Esophagus muscularis mucosa (tissue), 4 donors: ENCODE measurements at regions not wholly inside any gene's neighbourhood (a gene's known extent, or its start where the extent isn't known, plus 50 kb on each side); places are given as distances from the start of the nearest gene placed in this dataset.

Source experiments
- DNase-seq: peaks from one replicate; pipeline ENCODE4 v3.0.0-alpha.2; 2017; ENCODE audit errors: extremely low spot score
- H3K27ac ChIP-seq, 4 donors: fragments of 200-600 bp; sonication (generic); replicated peaks in 1 of 4; 1 replicate in 3 of 4; 2 replicates in 1 of 4; pipeline ENCODE4 v1.5.1; 2016 to 2019; ENCODE audit warnings: mild to moderate bottlenecking in 1 of 4
- H3K27me3 ChIP-seq, 4 donors: fragments of 200-600 bp; sonication (generic); one replicate each; pipeline versions ENCODE4 v1.5.1 to v1.6.0; 2016 to 2019
- H3K36me3 ChIP-seq, 4 donors: fragments of 200-600 bp; sonication (generic); one replicate each; pipeline ENCODE4 v1.5.1; 2016 to 2019
- H3K4me1 ChIP-seq, 4 donors: fragments of 200-600 bp; sonication (generic); one replicate each; pipeline ENCODE4 v1.5.1; 2016 to 2019
- H3K4me3 ChIP-seq, 4 donors: fragments of 200-600 bp; sonication (generic); 1 replicate in 2 of 4; 2 replicates in 2 of 4; pipeline ENCODE4 v1.5.1; 2016 to 2019; ENCODE audit warnings: mild to moderate bottlenecking in 4 of 4, moderate library complexity in 1 of 4
- H3K9me3 ChIP-seq, 4 donors: fragments of 200-600 bp; sonication (generic); 1 replicate in 3 of 4; 2 replicates in 1 of 4; pipeline ENCODE4 v1.5.1; 2016 to 2019
- EP300 ChIP-seq: sonication (generic); formaldehyde crosslinking; IDR thresholded peaks from one replicate; pipeline ENCODE4 v1.6.1; 2017; ENCODE audit warnings: antibody characterized with exemption
- POLR2A ChIP-seq: fragments of 450-650 bp; IDR thresholded peaks from one replicate; pipeline ENCODE4 v1.6.1; 2017; ENCODE audit warnings: antibody characterized with exemption, moderate library complexity, mild to moderate bottlenecking, low read depth
- POLR2AphosphoS5 ChIP-seq, 2 donors: sonication (generic); formaldehyde crosslinking; IDR thresholded peaks; one replicate each; pipeline ENCODE4 v1.6.1; 2017; ENCODE audit warnings: antibody characterized with exemption in 2 of 2
- WGBS: methylation state at CpG from one replicate; pipeline ENCODE4 v1.1.5; 2018; 5-methylcytosine and 5-hydroxymethylcytosine counted together
- intact Hi-C: fragments of 100-400 bp; cut with DNase I; formaldehyde crosslinking; loops from one replicate; pipeline ENCODE4 v1.15.1; 2023
- TF ChIP-seq, protein P1 (sequence below), 3 experiments: fragments of 200-600 bp in 2 of 3; fragments of 450-650 bp in 1 of 3; sonication (generic) in 2 of 3; IDR thresholded peaks; one replicate each; pipeline ENCODE4 v1.5.1; 2017 to 2019; ENCODE audit warnings: antibody characterized with exemption in 3 of 3, mild to moderate bottlenecking in 2 of 3, moderate library complexity in 1 of 3

DNA sequence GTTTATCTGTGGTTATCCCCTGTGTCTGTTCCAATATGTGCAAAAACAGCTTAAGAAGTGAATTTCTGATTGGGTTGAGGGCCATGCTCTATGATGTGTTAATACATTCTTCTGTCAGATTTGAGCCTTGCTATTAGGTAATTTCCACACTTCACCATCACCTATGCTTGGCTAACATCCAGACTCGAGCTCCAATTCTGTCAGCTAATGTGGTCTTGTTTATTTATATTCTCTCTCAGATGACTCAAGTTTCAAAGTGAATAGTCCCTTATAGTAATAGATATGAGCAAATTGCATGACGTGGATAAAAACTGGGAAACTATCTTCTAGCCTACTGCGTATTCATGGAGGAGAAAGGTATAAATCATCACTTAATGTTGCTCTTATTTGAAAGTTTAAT, 451.3 kb downstream of the SNAPC1 start:
- no peaks in the 10 kb centered on the region for H3K36me3 ChIP-seq
- no peak overlapping the region for H3K27ac ChIP-seq
- no peaks in the 10 kb centered on the region for H3K9me3 ChIP-seq
- H3K27me3 ChIP-seq, result no peaks in the 10 kb centered on the region
- peaks cover 0 to 7% (median 0%) of the 10 kb centered on the region in 4 donors for H3K4me1 ChIP-seq
- no peak overlapping the region for H3K4me3 ChIP-seq
- 27% methylated on average over 3 of the region's 3 CpGs for WGBS
- DNase-seq, result no peak
- intact Hi-C loops, result no loop called here
- TF ChIP-seq POLR2AphosphoS5 (IDR thresholded peaks at IDR 0.05) (no peak), POLR2A (no peak), EP300 (no peak)
- TF ChIP-seq, protein P1, sequence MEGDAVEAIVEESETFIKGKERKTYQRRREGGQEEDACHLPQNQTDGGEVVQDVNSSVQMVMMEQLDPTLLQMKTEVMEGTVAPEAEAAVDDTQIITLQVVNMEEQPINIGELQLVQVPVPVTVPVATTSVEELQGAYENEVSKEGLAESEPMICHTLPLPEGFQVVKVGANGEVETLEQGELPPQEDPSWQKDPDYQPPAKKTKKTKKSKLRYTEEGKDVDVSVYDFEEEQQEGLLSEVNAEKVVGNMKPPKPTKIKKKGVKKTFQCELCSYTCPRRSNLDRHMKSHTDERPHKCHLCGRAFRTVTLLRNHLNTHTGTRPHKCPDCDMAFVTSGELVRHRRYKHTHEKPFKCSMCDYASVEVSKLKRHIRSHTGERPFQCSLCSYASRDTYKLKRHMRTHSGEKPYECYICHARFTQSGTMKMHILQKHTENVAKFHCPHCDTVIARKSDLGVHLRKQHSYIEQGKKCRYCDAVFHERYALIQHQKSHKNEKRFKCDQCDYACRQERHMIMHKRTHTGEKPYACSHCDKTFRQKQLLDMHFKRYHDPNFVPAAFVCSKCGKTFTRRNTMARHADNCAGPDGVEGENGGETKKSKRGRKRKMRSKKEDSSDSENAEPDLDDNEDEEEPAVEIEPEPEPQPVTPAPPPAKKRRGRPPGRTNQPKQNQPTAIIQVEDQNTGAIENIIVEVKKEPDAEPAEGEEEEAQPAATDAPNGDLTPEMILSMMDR (IDR thresholded peaks at IDR 0.05), result no peak

DNA sequence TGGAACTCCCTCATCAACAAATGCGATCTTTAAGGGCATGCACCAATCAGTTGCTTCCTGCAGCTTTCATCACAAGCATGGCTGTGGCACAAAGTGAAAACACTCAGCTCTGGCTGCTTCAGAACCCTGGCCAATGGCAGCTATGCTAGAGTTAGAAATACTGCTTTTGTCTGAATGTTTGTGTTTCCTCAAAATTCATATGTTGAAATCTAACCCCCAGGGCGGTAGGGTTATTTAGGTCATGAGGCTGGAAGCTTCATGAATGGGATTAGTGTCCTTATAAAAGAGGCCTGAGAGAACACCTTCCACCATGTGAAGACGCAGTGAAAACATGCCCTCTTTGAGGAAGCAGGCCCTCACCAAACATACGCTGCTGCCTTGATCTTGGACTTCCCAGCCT, 453.9 kb downstream of the SNAPC1 start:
- H3K9me3 ChIP-seq, result no peaks in the 10 kb centered on the region
- no peak overlapping the region for H3K4me3 ChIP-seq
- intact Hi-C loops, result no loop called here
- DNase-seq, result no peak
- peaks cover 0 to 7% (median 0%) of the 10 kb centered on the region in 4 donors for H3K4me1 ChIP-seq
- no peak overlapping the region for H3K27ac ChIP-seq
- no peak for TF ChIP-seq EP300
- no peak for TF ChIP-seq POLR2AphosphoS5 (IDR thresholded peaks at IDR 0.05)
- TF ChIP-seq POLR2A, result no peak
- TF ChIP-seq, protein P1 (IDR thresholded peaks at IDR 0.05), result no peak
- H3K27me3 ChIP-seq, result no peaks in the 10 kb centered on the region
- H3K36me3 ChIP-seq, result no peaks in the 10 kb centered on the region
- WGBS, result 75% methylated on average over 4 of the region's 4 CpGs

DNA sequence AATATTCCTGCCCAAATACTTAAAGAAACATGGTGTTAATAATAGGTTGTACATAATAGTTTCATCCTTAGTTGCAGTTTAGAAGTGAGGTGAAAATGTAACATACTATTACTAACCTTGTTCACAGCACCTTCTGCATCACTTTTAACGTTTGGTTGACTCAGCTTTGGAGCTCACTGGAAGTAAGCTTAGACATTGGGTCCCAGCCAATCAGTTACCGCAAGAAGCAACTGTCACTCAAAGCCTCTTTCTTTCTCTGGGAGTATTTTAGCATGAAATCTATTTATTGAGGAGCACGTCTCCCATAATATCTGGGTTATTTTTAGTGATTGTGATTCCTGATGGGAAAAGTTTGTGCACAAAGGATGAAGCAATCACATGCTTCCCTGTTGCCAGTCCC, 472.6 kb downstream of the SNAPC1 start:
- WGBS, result 80% methylated on average over 3 of the region's 3 CpGs
- Histone ChIP-seq H3K9me3 (peaks cover 0 to 6% (median 0%) of the 10 kb centered on the region in 4 donors), H3K27ac (no peak overlapping the region), H3K27me3 (no peaks in the 10 kb centered on the region), H3K36me3 (no peaks in the 10 kb centered on the region), H3K4me3 (no peak overlapping the region), H3K4me1 (no peaks in the 10 kb centered on the region)
- DNase-seq, result no peak
- intact Hi-C loops, result no loop called here
- no peak for TF ChIP-seq POLR2A
- no peak for TF ChIP-seq EP300
- no peak for TF ChIP-seq POLR2AphosphoS5 (IDR thresholded peaks at IDR 0.05)
- TF ChIP-seq, protein P1 (IDR thresholded peaks at IDR 0.05), result no peak

DNA sequence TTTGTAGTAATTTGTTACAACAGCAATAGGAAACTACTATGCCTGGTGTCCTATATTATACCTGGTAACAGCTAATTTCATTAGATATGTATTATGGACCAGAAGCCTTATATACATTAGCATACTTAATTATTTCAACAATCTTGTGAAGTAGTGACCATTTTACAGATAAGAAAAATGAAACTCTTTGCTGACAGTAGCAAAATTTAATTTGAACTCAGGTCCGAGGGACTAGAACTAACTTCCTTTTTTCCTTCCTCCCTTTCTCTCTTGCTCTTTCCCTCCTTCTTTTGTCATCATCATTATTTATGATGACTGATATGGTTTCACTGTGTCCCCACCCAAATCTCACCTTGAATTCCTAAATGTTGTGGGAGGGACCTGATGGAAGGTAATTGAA, 482.0 kb downstream of the SNAPC1 start:
- no peak overlapping the region for H3K4me3 ChIP-seq
- H3K4me1 ChIP-seq, result no peaks in the 10 kb centered on the region
- TF ChIP-seq EP300, result no peak
- TF ChIP-seq, protein P1 (IDR thresholded peaks at IDR 0.05), result no peak
- TF ChIP-seq POLR2AphosphoS5 (IDR thresholded peaks at IDR 0.05), result no peak
- no peak for TF ChIP-seq POLR2A
- WGBS, result 96% methylated on average over 1 of the region's 1 CpG
- no peak for DNase-seq
- no peaks in the 10 kb centered on the region for H3K36me3 ChIP-seq
- H3K27ac ChIP-seq, result no peak overlapping the region
- H3K27me3 ChIP-seq, result no peaks in the 10 kb centered on the region
- H3K9me3 ChIP-seq, result peaks cover 0 to 8% (median 0%) of the 10 kb centered on the region in 4 donors
- intact Hi-C loops, result no loop called here

DNA sequence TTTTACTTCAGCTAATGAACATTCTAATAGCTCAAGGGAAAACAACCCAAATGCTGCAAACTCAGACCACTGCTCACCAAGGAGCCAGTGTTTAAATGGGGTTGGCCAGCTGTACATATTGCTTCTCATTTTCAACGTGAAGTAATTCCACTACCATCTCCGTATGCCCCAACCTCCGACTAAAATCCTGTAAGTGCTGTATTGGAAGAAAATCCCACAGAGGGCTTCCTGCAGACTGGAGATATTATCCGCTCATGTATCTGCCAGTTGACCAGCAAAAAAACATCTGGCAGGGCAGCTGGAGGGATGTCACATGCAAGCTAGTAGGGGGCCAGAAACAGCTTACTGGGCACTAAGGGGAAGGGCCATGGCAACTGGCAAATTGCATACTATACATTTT, 485.0 kb downstream of the SNAPC1 start:
- 66% methylated on average over 4 of the region's 4 CpGs for WGBS
- Histone ChIP-seq H3K4me3 (no peak overlapping the region), H3K4me1 (no peaks in the 10 kb centered on the region), H3K27me3 (no peaks in the 10 kb centered on the region), H3K27ac (no peak overlapping the region), H3K9me3 (peaks cover 0 to 8% (median 0%) of the 10 kb centered on the region in 4 donors), H3K36me3 (no peaks in the 10 kb centered on the region)
- TF ChIP-seq POLR2AphosphoS5 (IDR thresholded peaks at IDR 0.05) (no peak), POLR2A (no peak), EP300 (no peak)
- TF ChIP-seq, protein P1 (IDR thresholded peaks at IDR 0.05), result no peak
- no peak for DNase-seq
- intact Hi-C loops, result no loop called here
